DOHH2 (cell line): ENCODE measurements at regions not wholly inside any gene's neighbourhood (a gene's known extent, or its start where the extent isn't known, plus 50 kb on each side); places are given as distances from the start of the nearest gene placed in this dataset.

Source experiments
- CTCF ChIP-seq: fragments of 200-600 bp; sonication (generic); IDR thresholded peaks from one replicate; pipeline ENCODE4 v1.5.1; 2014; ENCODE audit warnings: antibody characterized with exemption, mild to moderate bottlenecking, low read depth, low read length; ENCODE audit not compliant: poor library complexity, severe bottlenecking
- EZH2phosphoT487 ChIP-seq: fragments of 200-600 bp; sonication (generic); IDR thresholded peaks from 2 replicates; pipeline ENCODE4 v1.6.1; 2017; ENCODE audit warnings: borderline replicate concordance, mild to moderate bottlenecking, antibody characterized with exemption, low read length, moderate library complexity, mixed read lengths

- TF ChIP-seq CTCF (no peak), EZH2phosphoT487 (no peak)
Observed at GRCh38 chr10:111131168-111131799, 54.5 kb downstream of the ADRA2A start.
